Glomerular visceral epithelial cell (primary cell): ENCODE measurements at regions not wholly inside any gene's neighbourhood (a gene's known extent, or its start where the extent isn't known, plus 50 kb on each side); places are given as distances from the start of the nearest gene placed in this dataset.
"Not testable (repeated sequence)": the region's sequence is repeated elsewhere in the genome, so short reads cannot be mapped to it uniquely, and the experiment has no call there.

Experiments used
- DNase-seq: peaks from one replicate; pipeline ENCODE4 v3.0.0-alpha.2; 2016; ENCODE audit errors: extremely low spot score

DNA sequence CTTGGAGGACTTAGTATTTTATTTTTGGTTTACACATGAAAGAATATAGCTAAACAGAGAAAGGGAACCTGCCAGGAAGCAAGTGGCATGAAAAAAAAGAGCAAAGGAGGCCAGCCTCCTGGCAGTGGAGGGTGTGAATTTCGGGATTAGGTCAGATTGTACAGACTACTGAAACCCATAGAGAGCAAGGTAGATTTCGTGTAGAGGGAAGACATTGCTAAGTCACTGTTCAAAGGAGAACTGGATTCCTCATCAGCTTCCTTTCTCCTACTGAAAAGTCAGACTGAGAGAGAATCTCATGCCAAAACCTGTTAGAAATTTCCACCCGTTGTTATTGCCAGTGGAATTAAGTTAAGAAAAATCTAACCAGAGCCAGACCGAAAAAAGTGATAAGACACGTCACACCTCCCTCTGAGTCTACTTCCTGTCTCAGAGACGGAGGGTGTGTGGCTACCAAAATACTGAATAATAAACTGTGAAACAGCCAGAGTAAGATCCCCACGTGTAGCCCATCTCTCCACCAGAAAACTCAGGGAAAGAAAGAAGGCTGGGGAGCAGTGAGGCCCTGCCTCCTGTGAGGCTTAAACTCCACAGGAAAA lies 118.8 kb downstream of the SKIDA1 start:
- DNase-seq, result no peak

DNA sequence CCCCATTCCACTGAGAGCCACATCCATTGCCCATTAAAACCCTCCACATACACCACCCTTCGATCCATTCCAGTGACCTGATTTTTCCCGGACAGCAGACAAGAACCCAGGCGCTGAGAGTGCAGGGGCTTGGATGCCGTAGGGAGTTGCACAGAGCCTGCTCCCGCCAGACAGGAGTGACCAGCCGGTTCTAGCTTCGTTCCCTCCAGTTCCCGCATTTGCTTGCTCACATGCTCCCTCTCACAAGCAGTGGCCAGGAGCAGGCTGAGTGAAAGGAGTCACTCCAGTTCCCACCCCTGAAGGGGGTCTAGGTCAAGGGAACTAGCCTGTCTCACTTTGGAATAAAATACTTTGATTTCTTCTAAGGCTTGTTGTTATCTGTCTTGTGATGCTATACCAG lies 119.5 kb downstream of the SKIDA1 start:
- DNase-seq, result no peak

DNA sequence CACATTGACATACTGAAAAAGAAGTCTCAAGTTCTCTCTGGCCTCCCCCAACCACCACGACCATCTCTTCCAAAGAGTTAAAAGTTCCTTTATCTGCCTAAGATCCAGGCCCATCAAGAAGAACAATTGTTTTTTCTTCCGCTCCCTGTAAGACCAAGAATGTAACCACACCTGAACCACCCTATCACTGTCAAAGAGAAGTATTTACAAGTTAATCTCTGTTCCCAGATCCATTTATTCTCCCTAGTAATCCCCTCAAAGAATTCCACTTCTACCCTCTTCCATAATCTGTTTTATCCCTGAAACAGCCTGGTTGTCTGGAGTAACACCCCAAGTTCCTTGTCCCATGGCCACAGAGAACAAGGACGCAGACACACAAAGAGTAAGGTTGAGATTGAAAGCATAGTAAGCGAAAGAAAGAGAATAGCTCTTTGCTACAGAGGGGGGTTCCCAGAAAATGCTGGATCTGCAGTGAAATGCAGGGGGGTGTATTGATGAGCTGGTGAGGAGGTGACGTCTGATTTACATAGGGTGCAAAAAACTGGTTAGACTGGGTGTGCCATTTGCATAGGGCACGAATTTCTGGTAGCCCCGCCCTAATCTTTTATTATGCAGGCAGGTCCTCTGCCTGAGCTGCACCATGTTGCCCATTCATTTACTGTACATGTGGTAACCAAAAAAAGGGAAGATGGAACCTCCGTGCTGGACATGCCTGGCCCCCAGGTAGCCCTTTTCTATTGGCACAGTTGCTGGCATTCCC lies 122.0 kb downstream of the SKIDA1 start:
- no peak for DNase-seq

DNA sequence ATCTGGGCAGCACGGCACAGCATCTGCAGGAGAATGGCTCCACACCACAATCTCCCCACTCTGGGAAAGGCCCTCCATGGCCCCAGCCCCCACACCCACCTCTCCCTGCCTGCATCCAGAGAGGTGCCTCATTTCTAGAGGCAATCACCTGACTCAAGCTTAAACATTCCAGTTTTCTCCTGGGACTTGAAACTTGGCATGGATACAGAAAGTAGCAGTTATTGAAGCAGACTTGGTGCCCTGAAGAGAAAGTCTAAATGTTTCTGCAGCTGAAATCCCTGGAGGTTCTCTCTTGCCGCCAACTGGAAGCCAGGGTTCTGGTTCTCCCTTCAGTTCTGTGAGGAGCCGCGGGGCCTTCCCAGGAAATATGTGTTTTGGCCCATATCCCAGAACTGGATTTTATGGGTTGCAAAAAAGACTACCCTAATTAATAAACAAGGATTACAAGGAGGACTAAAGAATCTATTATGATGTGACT lies 122.8 kb downstream of the SKIDA1 start:
- peak; percentile 33 for DNase-seq

DNA sequence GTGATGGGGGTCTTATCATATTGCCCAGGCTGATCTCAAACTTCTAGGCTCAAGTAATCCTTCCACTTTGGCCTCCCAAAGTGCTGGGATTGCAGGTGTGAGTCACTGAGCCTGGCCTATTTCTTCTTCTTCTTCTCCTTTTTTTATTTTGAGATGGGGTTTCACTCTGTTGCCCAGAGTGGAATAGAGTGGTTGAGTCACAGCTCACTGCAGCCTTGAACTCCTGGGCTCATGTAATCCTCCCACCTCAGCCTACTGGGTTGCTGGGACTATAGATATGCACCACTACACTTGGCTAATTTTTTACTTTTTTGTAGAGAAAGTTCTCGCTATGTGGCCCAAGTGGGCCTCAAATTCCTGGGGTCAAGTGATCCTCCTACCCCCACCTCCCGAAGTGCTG lies 124.3 kb downstream of the SKIDA1 start:
- DNase-seq, result peak; percentile 90

DNA sequence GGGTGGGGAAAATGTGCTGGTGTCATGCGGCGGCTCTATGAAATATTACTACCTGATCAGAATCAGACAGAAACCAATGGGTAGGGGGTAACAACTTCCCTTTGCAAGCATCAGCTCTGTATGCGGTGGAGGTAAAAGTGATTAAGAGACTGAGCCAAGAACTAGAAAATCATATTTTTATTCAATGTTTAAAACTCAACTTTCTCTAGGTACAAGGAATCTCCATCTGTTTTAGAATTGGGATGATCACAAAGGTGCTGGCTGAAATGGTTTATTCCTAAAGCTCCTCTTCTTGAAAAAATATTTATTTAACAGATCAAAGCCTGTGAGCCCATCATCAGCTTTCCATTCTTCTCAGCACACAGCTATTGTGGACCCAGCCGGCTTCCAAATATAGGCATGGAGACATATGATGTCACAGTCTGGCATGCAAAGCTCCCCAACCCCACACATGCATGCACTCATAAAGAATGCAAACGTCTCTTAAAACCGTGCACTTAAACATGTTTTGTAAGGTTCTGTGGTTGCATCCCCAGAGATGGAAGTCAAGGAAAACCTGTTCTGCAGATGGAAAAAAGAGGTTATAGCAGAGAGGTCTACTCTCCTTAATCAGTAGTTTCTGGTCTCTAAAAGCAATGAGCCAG lies 126.0 kb downstream of the SKIDA1 start:
- peak; percentile 80 for DNase-seq

DNA sequence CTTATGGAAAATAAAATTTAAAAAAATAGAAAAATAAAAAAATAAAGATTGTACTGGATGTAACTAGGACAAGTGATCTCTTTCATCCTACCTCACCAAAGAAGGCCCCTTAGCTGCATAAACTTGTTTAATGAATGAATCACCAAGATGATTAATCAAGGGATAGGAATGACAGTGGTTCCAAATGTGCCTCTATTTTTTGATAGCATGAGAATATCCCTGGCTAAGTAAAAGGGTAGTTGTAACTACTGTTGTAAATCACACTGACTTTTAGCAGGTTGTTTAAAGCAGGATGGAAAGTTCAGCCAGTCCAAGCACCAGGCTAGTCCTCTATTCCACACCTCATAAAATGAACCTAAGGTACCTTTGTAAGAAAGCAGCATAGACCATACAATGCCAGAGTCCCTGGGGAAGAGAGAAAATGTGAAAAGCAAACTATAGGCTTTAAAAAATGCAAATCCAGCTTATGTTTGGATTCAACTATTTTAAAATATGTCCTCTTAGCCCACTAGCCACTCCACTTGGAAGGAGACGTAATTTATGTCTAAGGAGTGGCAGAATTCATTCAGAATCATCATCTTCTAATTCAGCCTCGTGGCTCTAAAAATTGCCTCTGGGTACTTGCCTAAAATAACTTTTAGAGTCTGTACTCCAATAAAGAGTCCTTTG lies 126.8 kb downstream of the SKIDA1 start:
- peak; percentile 40 for DNase-seq

DNA sequence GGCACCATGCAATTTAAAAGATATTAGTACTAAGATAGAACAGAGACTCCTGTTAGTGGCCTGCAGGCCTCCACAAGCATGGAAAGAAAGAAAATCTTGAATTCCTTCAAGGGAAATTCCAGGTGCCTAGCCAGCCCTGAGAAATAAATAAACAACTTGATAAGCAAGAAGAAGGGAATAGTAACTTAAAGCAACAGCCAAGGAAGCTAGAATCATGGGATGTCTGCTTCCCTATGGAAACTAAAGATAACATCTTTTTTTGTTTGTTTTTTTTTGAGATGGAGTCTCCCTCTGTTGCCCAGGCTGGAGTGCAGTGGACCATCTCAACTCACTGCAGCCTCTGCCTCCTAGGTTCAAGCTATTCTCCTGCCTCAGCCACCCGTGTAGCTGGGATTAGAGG lies 128.6 kb downstream of the SKIDA1 start:
- DNase-seq, result peak; percentile 22

DNA sequence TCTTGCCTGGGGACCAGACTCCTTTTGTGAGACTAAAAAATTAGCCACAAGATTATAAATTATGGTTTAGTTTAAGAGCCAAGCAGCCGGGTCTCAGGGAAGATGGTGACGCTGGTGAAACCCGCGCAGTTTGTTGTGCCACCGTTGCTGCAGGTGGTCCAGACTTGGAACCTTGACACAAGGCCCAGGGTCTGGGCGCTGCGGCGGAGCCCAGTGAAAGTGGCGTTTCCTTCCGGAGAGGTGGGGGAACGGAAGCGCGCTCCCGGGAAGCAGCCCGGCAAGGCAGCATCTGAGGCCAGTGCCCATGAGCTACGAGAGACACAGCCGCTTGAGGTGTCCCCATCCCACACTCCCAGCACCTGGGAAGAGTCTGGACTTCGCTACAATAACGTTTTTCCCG lies 131.6 kb downstream of the SKIDA1 start:
- DNase-seq, result no peak

DNA sequence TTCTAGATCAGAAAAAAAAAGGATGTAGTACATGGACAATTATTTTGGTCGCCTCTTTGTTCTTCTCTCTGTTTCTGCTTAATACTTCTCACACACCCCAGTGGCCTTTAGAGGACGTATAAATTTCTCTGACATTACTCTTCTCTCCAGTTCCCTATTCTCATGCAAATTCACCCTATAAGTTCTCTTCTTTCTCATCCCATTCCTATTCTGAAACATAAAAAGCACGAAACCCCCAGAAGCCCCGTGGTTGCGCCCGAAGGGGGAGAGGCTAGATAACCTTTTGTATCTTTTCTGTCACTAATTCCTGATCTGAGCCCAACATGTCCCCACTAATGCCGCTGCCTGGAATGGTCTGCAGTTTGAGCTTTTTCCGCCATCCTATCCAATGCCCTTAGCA lies 136.9 kb downstream of the SKIDA1 start:
- no peak for DNase-seq

DNA sequence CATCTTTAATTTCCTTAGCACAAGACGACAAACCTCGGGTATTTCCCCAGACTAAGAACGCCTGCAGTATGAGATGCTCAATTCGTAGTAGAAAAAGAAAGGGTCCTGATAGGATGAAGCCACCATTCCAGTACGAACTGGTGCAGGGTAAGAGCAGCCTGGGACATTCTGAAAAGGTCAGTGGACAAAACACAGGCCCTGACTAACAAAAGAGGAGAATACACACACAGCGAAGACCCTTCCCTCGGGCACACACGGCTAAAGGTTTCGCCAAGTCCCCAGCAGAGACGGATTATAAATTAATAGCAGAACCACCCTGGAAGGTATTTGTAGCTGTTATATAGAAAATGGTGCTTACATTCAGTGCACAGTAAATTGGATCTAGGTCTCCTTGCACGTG lies 137.6 kb downstream of the SKIDA1 start:
- DNase-seq, result no peak

DNA sequence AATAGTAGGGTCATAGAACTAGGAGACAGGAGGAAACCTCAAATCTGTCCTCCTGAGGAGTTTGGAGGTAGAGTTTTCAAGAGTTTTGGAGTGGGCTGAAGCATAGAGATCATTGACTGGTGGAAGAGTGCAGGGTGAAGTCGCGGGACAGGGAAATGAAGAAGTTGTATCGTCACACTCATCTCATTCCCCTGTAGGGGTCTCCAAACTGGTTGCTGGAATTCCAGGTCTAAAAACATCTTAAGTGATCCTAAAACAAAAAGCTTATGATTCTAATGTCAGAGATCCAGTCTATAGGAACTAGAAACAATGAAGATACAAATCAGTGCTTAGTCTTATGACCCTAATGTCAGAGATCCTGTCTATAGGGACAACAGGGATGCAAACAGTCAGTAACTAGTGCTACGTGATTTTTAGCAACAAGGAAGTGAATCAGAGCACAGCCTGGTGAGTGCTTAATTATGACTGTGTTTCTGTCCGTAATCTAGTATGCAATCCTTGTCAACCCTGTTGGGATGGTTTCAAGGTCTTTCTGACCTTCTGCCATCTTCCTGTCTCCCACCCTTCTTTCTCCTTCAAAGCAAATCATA lies 139.4 kb downstream of the SKIDA1 start:
- DNase-seq, result no peak

DNA sequence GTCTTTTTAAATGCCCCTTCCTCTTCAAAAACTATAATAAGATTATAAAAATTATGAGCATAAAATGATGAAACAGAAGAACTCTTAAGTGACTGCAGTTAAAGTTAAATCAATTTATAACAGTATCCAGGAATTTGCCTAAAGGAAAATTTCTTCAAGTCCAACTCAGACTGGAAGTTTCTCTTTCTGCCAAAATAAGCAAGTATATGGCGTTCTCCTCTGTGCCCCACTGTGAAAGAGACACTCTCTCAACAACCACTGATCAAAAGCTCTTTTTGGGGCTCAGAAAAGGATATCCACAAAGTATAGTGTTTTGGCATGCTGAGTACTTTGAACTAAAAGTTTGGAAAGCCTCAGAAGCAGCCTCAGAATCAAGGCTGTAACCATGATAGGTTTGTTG lies 139.9 kb downstream of the SKIDA1 start:
- DNase-seq, result no peak

DNA sequence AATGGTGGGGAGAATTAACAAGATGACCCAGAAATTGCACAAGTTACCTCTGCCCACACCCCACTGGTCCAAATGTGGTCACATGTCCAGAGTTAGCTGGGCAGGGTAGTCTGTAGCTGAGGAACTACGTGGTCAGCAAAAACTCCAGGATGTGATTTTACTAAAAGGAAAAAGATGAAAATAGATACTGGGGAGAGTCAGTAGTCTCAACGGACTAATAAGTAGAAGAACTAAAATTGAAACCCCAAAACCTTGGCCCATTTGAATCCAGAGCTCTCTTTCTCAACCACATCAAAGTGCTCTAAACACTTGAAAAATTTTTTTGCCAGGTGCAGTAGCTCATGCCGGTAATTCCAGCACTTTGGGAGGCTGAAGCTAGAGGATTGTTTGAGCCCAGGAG lies 146.3 kb downstream of the SKIDA1 start:
- no peak for DNase-seq

DNA sequence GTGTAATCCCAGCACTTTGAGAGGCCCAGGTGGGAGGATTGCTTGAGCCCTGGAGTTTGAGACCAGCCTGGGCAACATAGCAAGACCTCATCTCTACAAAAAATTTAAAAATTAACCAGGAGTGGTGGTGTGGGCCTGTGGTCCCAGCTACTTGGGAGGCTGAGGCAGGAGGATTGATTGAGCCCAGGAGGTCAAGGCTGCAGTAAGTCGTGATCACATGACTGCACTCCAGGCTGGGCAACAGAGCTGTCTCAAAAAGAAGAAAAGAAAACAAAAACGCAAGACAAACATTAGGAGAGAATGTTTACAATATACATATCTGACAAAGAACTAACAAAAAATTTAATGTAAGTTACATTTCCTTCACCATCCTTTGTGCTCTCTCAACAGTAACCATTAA lies 150.2 kb downstream of the SKIDA1 start:
- DNase-seq, result not testable (repeated sequence)

DNA sequence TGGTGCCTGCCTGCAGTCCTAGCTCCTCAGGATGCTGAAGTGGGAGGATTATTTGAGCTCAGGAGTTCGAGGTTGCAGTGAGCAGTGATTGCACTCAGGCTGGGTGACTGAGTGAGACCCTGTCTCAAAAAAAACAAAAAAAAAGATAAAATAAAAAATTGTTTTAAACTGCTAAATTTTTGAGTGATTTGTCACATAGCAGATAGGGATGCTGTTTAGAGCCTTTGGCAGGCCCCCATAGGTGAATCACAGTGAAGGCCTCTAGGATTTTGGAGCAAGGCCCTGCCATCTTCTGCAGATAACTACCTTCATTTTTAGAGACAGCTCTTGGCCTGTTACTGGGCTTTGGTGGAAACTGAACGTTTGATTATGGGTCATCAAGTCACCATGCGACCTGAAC lies 151.6 kb downstream of the SKIDA1 start:
- not testable (repeated sequence) for DNase-seq

DNA sequence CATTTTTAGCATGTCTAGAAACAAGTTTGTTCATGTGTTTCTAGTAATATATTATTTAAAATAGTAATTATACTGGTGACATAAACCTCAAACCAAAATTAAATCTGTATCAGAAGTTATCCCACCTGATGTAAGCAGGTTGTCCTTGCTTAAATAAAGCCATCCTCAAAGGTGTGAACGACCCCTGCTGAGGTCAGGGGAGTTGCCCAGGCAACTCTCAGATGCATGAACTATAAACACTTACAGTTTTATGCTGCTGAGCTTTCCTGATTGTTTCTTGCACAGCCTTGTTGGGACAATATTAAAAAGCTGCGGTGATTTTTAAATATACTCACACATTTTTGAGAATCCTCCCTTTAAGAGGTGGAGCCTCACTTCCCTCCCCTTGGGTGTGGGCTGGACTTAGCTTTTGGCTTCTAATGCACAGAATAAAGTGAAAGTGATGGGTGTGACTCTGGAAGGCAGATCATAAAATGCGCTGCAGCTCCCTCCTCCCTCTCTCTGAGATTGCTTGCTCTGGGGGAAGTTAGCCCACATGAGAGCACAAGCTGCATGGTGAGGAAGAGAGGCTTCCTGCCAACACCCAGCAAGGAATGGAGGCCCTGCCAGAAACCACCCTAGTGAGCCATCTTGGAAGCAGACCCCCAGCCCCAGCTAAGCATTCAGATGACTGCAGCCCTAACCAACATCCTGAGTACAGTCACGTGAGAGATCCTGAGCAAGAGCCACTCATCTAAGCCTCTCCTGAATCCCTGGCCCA lies 152.7 kb downstream of the SKIDA1 start:
- peak; percentile 76 for DNase-seq

DNA sequence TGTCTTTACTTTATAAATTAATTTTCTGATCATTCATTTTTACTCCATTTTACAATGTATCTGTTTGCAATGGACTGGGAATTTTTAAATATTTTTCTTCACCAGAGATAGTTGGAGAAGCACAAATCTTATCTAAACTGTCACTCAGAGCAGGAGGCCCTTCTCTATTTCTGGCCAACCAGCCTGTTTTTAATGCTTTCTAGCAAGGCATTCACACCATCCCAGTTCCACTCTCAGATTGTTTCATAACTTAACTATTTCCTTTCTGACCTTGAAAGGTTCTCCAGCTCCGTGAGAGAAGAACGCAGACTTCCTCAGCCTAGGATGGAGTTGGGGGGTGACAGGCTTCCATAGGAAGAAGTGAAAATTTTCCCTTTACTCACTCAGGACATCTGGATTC lies 155.8 kb downstream of the SKIDA1 start:
- DNase-seq, result no peak

DNA sequence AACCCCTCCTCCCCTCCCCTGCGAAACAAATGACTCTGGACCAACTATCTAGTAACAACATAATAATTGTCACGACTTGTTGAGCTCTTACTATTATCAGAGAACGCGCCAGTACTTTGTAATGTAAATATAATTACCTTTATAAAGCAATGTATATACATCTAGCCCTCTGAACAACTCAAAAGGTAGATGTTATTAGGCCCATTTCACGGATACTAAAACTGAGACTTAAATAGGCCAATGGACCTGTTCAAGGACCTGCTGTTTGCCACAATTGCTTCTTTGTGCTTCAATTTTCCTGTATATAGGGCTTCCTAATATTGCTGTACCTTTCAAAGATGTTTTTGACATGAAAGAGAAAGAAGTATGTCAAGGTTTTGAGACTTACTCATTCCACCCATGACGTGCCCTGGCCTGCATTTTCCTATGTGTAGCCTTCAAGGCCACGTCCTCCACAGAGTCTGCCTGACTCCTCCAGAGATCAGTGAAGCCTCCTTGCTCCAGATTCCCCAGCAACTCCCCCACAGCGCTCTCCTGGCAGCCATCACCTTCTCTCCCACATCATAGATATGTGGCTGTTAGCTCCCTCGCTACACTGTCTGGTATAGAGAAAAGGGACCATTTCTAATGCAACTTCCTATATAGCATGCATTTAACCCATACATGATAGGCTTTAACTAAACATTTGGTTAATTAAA lies 156.6 kb downstream of the SKIDA1 start:
- no peak for DNase-seq

DNA sequence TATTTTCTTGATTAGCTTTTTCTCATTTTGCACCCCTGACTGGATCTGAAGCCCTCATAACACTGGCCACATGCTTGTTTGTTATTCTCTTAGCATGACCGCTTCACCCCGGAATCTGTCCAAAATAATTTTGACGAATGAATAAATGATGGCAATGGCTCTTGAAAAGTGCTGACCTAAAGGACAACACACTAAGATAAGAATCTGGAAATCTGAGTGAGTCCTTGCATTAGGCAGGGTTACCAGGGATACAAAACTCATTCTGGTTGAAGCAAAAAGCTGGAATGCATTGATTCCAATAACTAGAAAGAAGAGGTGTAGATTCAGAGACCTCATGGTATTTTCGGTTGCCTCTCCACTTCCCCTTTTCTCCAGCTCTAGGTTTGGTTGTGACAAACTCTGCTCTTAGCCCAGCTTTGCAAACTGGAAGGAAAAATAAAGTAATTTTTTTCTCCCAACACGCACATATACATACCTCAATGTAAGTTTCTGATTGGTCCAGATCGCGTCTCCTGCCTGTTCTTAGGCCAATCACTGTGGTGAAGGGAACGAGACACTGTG lies 157.4 kb downstream of the SKIDA1 start:
- no peak for DNase-seq
